ENCODE measurements at regions not wholly inside any gene's neighbourhood (a gene's known extent, or its start where the extent isn't known, plus 50 kb on each side); places are given as distances from the start of the nearest gene placed in this dataset.

DNA sequence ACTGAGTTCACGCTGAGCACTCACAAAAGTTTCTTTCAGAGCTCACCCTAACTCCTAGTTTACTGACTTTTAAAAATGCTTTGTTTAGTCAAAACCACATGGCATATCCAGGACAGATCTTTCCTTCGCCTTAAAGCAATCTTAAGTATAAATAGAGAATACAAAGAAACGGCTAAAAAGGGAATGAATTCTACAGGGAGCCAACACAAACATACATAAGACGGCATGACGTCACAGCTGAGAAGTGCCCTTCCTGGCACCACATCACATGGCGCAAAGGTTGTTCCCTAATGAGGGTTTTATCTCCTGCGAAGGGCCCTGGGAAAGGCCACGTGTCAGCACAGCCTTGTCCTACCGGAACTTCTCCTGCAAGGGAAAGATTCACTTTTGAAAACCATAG, 141.3 kb downstream of the IRX1 start:
- no peak for DNase-seq

DNA sequence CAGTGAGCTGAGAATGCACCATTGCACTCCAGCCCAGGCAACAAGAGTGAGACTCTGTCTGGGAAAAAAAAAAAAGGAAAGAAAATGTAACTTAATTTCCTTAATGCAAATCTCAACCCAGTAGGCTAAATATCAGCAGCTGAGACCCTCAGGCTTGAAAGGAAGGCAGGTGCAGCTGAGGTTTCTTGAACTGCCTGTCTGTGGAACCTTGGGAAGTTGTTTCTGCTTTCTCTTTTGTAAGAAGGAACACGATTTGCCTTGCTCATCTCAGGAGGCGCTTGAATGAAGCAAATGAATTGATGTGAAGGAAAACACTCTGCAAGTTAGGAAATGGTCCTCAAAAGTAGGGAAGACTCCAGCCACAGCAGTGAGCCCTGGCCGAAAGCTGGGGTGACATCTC, 143.3 kb downstream of the IRX1 start:
- no peak for DNase-seq

DNA sequence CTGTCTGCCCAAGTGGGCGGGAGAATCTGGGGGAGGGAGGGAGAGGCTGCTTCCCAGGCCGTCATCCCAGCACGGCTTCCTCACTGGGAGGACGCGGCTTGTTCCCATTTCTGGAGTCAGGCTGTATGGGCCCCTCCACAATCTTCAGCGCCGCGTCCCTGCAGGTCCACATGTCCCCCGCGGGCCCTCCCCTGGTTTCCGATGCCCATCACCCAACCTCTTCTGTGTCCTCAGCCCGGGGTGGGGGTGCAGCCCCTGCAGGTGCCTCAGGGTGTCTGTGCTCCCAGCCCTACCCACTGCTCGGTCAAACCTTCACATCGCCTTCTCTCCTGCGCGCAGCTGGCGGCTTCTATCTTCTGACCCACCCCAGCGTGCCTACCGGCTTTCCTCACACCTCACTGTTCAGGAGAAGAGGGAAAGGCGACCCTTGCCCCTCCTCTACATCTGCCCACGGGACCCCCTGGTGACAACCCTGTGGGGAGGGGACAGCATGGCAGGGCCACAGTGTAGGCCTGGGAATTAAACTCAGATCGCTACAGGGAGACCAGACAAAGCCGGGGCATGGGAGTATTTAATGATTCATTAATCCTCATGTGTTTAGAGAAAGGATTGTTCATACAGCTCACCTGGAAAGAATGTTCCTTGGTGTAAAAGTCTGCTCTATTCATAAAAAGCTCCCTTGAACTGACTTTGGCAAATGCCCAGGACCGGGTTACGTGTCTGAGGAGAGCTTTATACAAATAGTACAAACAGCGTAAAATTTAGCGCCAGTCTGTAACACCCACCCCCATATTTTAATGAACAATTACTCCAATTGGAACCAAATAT, 145.1 kb downstream of the IRX1 start:
- DNase-seq = no peak

DNA sequence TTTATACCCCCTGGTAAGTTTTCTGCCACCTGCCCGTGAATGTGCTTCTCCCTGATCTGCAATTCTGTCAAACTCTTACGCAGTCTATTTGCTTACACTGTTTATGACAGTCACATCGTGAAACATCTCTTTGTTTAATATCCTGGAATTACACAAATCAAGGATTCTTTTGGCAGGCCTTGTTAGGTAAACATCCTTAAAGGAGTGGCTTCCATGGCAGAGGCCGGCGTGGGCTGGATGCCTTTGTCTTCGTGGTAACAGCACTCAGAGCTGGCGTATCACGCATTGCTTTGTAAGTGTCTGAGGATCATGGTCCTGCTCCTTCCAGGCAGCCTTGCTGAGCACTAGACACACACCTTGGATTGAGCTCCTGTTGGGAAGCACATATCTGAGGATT, 145.7 kb downstream of the IRX1 start:
- DNase-seq = no peak

DNA sequence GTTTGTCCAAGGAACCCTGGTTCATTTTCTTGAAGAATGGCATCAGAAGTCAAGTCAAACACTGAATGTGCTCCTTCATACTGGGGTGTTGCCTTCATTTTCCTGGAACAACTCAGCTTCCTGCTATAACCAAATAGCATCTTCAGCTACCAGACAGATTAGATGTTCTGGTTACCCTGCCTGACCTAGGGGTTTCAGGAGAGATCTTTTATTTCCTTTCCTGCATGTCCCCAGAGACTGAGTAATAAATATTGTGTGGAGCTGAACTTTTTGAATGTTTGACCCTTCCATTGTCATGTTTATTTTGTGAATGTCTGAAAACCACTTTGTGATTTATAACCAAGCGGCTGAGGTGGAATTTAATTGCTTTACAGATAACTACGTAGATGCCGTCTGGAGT, 147.1 kb downstream of the IRX1 start:
- DNase-seq = no peak

GRCh38 chr5:3751846-3752245, 156.2 kb downstream of the IRX1 start:
- no peak for DNase-seq

- no peak for DNase-seq
These were observed 182.4 kb downstream of the IRX1 start for GRCh38 chr5:3778000-3778550.

DNA sequence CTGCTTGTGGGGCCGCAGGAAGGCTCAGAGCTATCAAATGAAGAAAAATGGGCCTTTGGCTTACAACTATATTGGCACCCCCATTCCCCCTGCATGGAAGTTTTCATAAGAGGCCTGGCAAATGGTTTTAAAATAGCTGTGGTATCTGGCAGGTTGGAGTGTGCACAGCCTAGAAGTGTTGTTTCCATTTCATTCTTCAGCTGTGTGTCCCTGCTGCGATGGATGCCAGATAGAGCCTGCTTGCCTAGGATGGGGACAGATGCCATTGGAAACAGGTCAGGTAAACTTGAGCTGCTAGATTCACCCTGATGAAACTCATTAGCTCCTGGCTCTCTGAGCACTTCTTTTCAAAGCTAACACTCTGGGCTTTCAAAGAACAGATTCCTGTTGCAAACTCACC, 183.3 kb downstream of the IRX1 start:
- no peak for DNase-seq

DNA sequence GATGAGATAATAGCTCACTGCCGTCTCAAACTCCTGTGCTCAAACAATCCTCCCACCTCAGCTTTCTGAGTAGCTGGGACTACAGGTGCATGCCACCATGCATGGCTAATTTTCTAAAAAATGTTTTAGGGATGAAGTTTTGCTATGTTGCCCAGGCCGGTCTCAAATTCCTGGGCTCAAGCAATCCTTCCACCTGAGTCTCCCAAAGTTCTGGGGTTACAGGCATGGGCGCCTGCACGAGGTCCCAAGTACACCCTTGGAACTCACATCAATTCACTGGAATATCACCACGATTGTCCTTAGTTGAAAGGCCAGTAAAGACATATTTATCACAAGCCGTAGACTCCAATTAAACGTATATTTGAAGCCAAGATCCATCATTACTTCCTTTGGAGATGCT, 184.6 kb downstream of the IRX1 start:
- no peak for DNase-seq

GRCh38 chr5:3780907-3781306, 185.3 kb downstream of the IRX1 start:
- no peak for DNase-seq

DNA sequence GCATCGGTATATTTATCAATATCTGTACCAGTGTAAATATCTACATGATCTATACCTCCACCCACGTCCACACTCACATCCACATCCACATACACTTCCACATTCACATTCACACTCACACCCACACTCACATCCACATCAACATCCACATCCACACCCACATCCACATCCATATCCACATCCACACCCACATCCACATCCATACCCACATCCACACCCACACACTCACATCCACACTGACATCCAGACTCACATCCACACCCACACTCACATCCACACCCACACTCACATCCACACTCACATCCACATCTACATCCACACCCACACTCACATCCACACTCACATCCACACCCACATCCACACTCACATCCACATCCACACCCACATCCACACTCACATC, 189.2 kb downstream of the IRX1 start:
- no peak for DNase-seq

GRCh38 chr5:3786165-3786564, 190.5 kb downstream of the IRX1 start:
- no peak for DNase-seq

- no peak for DNase-seq
These were observed 191.3 kb downstream of the IRX1 start for GRCh38 chr5:3786891-3787430.

DNA sequence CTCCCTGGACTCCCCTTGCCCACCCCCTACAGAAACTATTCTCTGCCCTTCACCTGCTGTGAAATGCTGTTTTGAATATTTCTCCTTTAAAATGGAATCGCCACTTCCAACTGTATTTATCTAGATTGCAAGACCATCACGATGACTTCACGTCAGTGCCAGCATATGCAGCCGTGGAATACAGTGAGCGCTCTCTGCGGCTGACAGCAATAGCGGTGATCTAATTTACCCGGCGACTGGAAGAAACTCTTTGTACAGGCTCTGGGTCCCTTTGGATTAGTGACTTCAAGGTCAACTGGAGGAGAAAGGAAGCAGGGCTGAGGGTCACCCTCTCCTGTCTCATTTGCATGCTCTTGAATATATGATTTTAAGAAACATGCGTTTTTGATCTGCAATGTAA, 192.0 kb downstream of the IRX1 start:
- no peak for DNase-seq

GRCh38 chr5:3789519-3790193, 194.0 kb downstream of the IRX1 start:
- DNase-seq = no peak

DNA sequence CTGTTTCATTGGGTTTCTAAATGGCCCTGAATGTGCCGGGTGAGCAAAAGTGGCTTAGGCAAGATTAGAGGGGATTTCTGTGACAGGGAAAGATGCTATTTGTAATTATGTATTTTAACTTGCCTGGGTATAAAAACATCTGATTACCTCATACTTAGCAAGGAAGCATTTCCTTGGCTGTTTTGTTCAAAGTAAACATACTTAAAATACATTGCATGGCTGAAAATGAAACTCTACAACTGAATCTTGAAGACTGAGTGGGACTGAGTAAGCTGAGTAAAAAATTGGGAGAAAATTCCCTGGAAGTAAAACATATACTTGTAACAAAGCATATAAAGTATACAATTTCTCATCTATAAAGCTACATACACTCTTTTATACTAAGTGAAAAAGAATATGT, 197.5 kb downstream of the IRX1 start:
- no peak for DNase-seq

- no peak for DNase-seq
These were observed 199.0 kb downstream of the IRX1 start for GRCh38 chr5:3794611-3795010.

- DNase-seq = no peak
These were observed 201.1 kb downstream of the IRX1 start for GRCh38 chr5:3796736-3797135.

GRCh38 chr5:3801967-3802366, 206.3 kb downstream of the IRX1 start:
- no peak for DNase-seq

GRCh38 chr5:3809455-3809854, 213.8 kb downstream of the IRX1 start:
- no peak for DNase-seq

DNA sequence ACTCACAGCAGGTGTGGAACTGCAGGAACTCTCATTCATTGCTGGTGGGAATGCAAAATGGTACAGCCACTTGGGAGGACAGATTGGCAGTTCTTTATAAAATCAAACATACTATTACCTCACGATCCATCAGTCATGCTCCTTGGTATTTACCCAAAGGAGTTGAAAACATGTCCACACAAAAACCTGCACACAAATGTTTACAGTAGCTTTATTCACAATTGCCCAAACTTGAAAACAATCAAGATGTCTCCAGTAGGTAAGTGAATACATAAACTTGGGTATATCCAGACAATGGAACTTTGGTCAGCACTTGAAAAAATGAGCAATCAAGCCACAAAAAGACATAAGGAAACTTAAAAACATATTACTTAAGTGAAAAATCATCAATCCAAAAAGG, 215.5 kb downstream of the IRX1 start:
- no peak for DNase-seq

GRCh38 chr5:3818624-3819023, 223.0 kb downstream of the IRX1 start:
- DNase-seq = no peak

DNA sequence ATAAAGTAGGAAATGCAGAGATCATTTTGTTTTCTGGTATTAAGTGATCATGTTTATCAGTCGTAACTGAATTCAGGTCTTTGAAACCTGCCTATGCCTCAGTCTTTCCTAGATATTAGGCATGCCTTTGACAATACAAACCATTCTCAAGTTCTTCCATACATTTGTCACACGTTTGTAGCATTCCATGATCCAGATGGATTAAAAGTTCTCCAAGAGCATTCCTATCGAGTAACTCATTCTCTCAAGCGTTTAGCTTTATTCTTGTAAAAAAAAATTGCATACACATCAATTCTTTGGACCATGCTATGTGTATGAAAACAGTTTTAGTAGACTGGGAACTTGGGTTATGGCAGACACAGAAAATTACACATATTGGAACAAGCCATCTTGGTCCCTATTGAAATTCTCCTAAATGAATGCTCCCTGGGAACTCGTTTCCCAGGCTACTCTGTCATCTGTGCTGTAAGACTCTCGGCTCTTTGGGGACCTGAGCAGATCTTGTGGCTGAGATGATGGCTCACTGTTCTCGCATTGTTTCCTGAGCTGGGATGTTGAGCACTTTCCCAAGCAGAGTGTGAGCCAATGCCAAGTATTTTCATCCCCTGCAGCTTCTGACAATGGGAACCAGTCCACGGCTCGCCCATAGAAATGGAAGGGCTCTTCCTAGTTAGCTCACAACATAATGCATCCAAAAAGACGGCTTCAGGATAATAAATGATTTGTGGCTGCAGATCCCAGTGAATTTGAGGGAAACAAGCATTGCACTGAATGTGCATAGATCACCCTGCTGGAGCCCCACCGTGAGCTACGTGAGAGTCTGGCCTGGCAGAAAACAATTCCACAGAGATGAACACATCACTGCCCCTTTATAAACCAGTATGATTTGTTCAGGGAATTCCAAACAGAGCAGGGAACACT, 230.2 kb downstream of the IRX1 start:
- no peak for DNase-seq

Measured in CD4-positive, alpha-beta T cell treated with Interleukin-17A for 1 hour (primary cell).